T-cell (primary cell): ENCODE measurements at regions not wholly inside any gene's neighbourhood (a gene's known extent, or its start where the extent isn't known, plus 50 kb on each side); places are given as distances from the start of the nearest gene placed in this dataset.

Source experiments
- ATAC-seq, 4 experiments: fragments of 200-7000 bp in 3 of 4; fragments of 150-1000 bp in 1 of 4; cut with Tn5 transposase; replicated peaks in 1 of 4; 1 replicate in 3 of 4; 2 replicates in 1 of 4; pipeline ENCODE4 v1.10.0; 2021; ENCODE audit warnings: moderate library complexity in 3 of 4, mild to moderate bottlenecking in 2 of 4, moderate number of reproducible peaks in 1 of 4
- CTCF ChIA-PET, 2 donors: fragments of 300-600 bp; sonication (Branson Sonifier 250); formaldehyde crosslinking; loops; one replicate each; lab custom pipeline; 2022; ENCODE audit warnings: antibody characterized with exemption in 2 of 2; lab: Charles Lee
- POLR2A ChIA-PET, 2 donors: fragments of 300-600 bp; sonication (Branson Sonifier 250); formaldehyde crosslinking; loops; one replicate each; lab custom pipeline; 2022; ENCODE audit warnings: antibody characterized with exemption in 2 of 2; lab: Charles Lee
- DNase-seq, 35 experiments: peaks; one replicate each; pipeline versions ENCODE4 v3.0.0 to v3.0.0-alpha.2; 2013 to 2023
- H3K27ac ChIP-seq: one replicate; pipeline ENCODE4 v1.5.1; 2013; ENCODE audit warnings: low read length
- H3K27me3 ChIP-seq, 2 experiments: replicated peaks in 1 of 2; 1 replicate in 1 of 2; 2 replicates in 1 of 2; pipeline versions ENCODE4 v1.6.1 to v1.7.0; 2013; ENCODE audit warnings: low read length in 1 of 2, mixed read lengths in 1 of 2; ENCODE audit not compliant: control insufficient read depth in 2 of 2, insufficient read depth in 2 of 2; ENCODE audit errors: extremely low read depth in 1 of 2
- H3K36me3 ChIP-seq, 2 donors: 1 replicate in 1 of 2; 2 replicates in 1 of 2; pipeline versions ENCODE4 v1.6.1 to v1.7.0; 2013; ENCODE audit warnings: low read length in 1 of 2; ENCODE audit not compliant: control insufficient read depth in 2 of 2, insufficient read depth in 1 of 2; ENCODE audit errors: extremely low read depth in 1 of 2
- H3K4me1 ChIP-seq, 2 experiments: 1 replicate in 1 of 2; 2 replicates in 1 of 2; pipeline versions ENCODE4 v1.6.1 to v1.7.0; 2013; ENCODE audit warnings: low read length in 2 of 2, mixed read lengths in 1 of 2; ENCODE audit not compliant: insufficient read depth in 2 of 2, control insufficient read depth in 1 of 2; ENCODE audit errors: extremely low read depth in 1 of 2
- H3K4me3 ChIP-seq, 2 donors: 1 replicate in 1 of 2; 2 replicates in 1 of 2; pipeline versions ENCODE4 v1.5.1 to v1.7.0; 2013; ENCODE audit warnings: mild to moderate bottlenecking in 2 of 2, low read length in 1 of 2, moderate library complexity in 1 of 2; ENCODE audit not compliant: control insufficient read depth in 1 of 2; ENCODE audit errors: extremely low read depth in 1 of 2
- H3K9me3 ChIP-seq: 2 replicates; pipeline ENCODE4 v1.7.0; 2013
- H3K27ac Mint-ChIP-seq, 2 donors: one replicate each; pipeline ENCODE4 v1.8.0; 2020 to 2021; ENCODE audit warnings: mild to moderate bottlenecking in 2 of 2, mixed read lengths in 2 of 2
- H3K27me3 Mint-ChIP-seq, 2 donors: one replicate each; pipeline ENCODE4 v1.8.0; 2021 to 2022; ENCODE audit warnings: mixed read lengths in 2 of 2
- H3K36me3 Mint-ChIP-seq: one replicate; pipeline ENCODE4 v1.8.0; 2021; ENCODE audit warnings: mixed read lengths
- H3K4me1 Mint-ChIP-seq, 3 donors: one replicate each; pipeline ENCODE4 v1.8.0; 2020 to 2022; ENCODE audit warnings: mixed read lengths in 3 of 3, mild to moderate bottlenecking in 1 of 3
- H3K4me3 Mint-ChIP-seq, 3 donors: one replicate each; pipeline ENCODE4 v1.8.0; 2020 to 2022; ENCODE audit warnings: mild to moderate bottlenecking in 3 of 3, mixed read lengths in 3 of 3, moderate library complexity in 3 of 3
- H3K9me3 Mint-ChIP-seq, 3 donors: one replicate each; pipeline ENCODE4 v1.8.0; 2020 to 2022; ENCODE audit warnings: mixed read lengths in 3 of 3
- WGBS: methylation state at CpG from one replicate; pipeline ENCODE4 v1.1.5; 2013; ENCODE audit warnings: missing lambda C conversion rate; ENCODE audit not compliant: insufficient coverage; 5-methylcytosine and 5-hydroxymethylcytosine counted together

- Histone ChIP-seq H3K4me3 (no peak overlapping the region), H3K27me3 (no peaks in the 10 kb centered on the region), H3K9me3 (no peaks in the 10 kb centered on the region), H3K27ac (no peak overlapping the region), H3K36me3 (no peaks in the 10 kb centered on the region), H3K4me1 (no peaks in the 10 kb centered on the region)
- Mint-ChIP-seq H3K9me3 (peaks cover 0 to 5% (median 0%) of the 10 kb centered on the region in 3 donors), H3K36me3 (no peaks in the 10 kb centered on the region), H3K27ac (no peak overlapping the region), H3K4me3 (no peak overlapping the region), H3K27me3 (no peaks in the 10 kb centered on the region), H3K4me1 (no peaks in the 10 kb centered on the region)
- ChIA-PET CTCF (no interaction called here), POLR2A (no interaction called here)
- ATAC-seq = no peak
- no peak for DNase-seq
Observed at GRCh38 chr4:18513861-18514260, 492.3 kb upstream of the LCORL start.

GRCh38 chr4:18512718-18513117, 491.2 kb upstream of the LCORL start:
- ChIA-PET CTCF (no interaction called here), POLR2A (no interaction called here)
- H3K27ac Mint-ChIP-seq = no peak overlapping the region
- DNase-seq (no peak), ATAC-seq (no peak)
- H3K27me3 Mint-ChIP-seq = no peaks in the 10 kb centered on the region
- H3K9me3 Mint-ChIP-seq = peaks cover 0 to 5% (median 0%) of the 10 kb centered on the region in 3 donors
- H3K36me3 ChIP-seq = no peaks in the 10 kb centered on the region
- no peak overlapping the region for H3K4me3 ChIP-seq
- H3K36me3 Mint-ChIP-seq = no peaks in the 10 kb centered on the region
- no peaks in the 10 kb centered on the region for H3K9me3 ChIP-seq
- no peaks in the 10 kb centered on the region for H3K27me3 ChIP-seq
- no peaks in the 10 kb centered on the region for H3K4me1 Mint-ChIP-seq
- H3K4me1 ChIP-seq = no peaks in the 10 kb centered on the region
- H3K27ac ChIP-seq = no peak overlapping the region
- no peak overlapping the region for H3K4me3 Mint-ChIP-seq

- no peak overlapping the region for H3K4me3 Mint-ChIP-seq
- ChIA-PET CTCF (no interaction called here), POLR2A (no interaction called here)
- no peaks in the 10 kb centered on the region for H3K27me3 ChIP-seq
- H3K36me3 ChIP-seq = no peaks in the 10 kb centered on the region
- no peaks in the 10 kb centered on the region for H3K9me3 ChIP-seq
- peaks cover 0 to 5% (median 0%) of the 10 kb centered on the region in 3 donors for H3K9me3 Mint-ChIP-seq
- H3K27ac Mint-ChIP-seq = no peak overlapping the region
- DNase-seq (no peak), ATAC-seq (no peak)
- H3K4me1 ChIP-seq = no peaks in the 10 kb centered on the region
- no peaks in the 10 kb centered on the region for H3K4me1 Mint-ChIP-seq
- H3K4me3 ChIP-seq = no peak overlapping the region
- no peaks in the 10 kb centered on the region for H3K36me3 Mint-ChIP-seq
- no peaks in the 10 kb centered on the region for H3K27me3 Mint-ChIP-seq
- no peak overlapping the region for H3K27ac ChIP-seq
Observed at GRCh38 chr4:18511727-18512126, 490.2 kb upstream of the LCORL start.

DNA sequence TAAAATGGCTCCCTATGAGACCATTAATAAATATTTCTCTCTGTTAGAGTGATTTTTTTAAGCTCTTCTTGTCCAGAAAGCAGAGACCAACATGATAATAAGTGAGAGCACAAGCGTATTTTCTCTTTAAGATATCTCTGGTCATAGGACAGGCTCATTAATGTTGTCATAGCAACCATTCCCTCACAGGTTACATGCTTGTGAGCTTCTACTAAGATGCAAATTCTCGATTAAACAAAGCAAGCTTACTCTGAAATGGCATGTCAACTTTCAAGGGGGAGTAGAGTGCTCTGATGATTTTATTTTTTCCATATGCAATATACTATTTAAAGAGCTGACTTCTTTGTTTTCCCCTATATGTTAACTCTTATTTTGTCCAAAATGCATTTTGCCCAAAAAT, 487.2 kb upstream of the LCORL start:
- no peak overlapping the region for H3K4me3 ChIP-seq
- POLR2A ChIA-PET = no interaction called here
- no peaks in the 10 kb centered on the region for H3K27me3 ChIP-seq
- no peaks in the 10 kb centered on the region for H3K9me3 ChIP-seq
- no peak overlapping the region for H3K27ac ChIP-seq
- H3K4me1 Mint-ChIP-seq = no peaks in the 10 kb centered on the region
- H3K9me3 Mint-ChIP-seq = no peaks in the 10 kb centered on the region
- H3K36me3 Mint-ChIP-seq = no peaks in the 10 kb centered on the region
- DNase-seq (no peak), ATAC-seq (no peak)
- H3K27me3 Mint-ChIP-seq = peaks cover 0 to 4% of the 10 kb centered on the region in 2 donors
- no CpG with 5 or more reads among the region's 2 CpGs for WGBS
- no peak overlapping the region for H3K27ac Mint-ChIP-seq
- CTCF ChIA-PET = no interaction called here
- H3K36me3 ChIP-seq = no peaks in the 10 kb centered on the region
- no peak overlapping the region for H3K4me3 Mint-ChIP-seq
- no peaks in the 10 kb centered on the region for H3K4me1 ChIP-seq

- H3K4me1 Mint-ChIP-seq = no peaks in the 10 kb centered on the region
- no peaks in the 10 kb centered on the region for H3K4me1 ChIP-seq
- H3K4me3 Mint-ChIP-seq = no peak overlapping the region
- H3K36me3 Mint-ChIP-seq = no peaks in the 10 kb centered on the region
- no peak for ATAC-seq
- no peak for DNase-seq
- H3K4me3 ChIP-seq = no peak overlapping the region
- H3K9me3 Mint-ChIP-seq = peaks cover 16 to 20% (median 17%) of the 10 kb centered on the region in 3 donors
- H3K9me3 ChIP-seq = no peaks in the 10 kb centered on the region
- H3K27me3 ChIP-seq = no peaks in the 10 kb centered on the region
- POLR2A ChIA-PET = no interaction called here
- H3K27ac ChIP-seq = no peak overlapping the region
- CTCF ChIA-PET = no interaction called here
- H3K27me3 Mint-ChIP-seq = peaks cover 0 to 3% of the 10 kb centered on the region in 2 donors
- no peaks in the 10 kb centered on the region for H3K36me3 ChIP-seq
- H3K27ac Mint-ChIP-seq = no peak overlapping the region
Observed at GRCh38 chr4:18480928-18481327, 459.4 kb upstream of the LCORL start.

DNA sequence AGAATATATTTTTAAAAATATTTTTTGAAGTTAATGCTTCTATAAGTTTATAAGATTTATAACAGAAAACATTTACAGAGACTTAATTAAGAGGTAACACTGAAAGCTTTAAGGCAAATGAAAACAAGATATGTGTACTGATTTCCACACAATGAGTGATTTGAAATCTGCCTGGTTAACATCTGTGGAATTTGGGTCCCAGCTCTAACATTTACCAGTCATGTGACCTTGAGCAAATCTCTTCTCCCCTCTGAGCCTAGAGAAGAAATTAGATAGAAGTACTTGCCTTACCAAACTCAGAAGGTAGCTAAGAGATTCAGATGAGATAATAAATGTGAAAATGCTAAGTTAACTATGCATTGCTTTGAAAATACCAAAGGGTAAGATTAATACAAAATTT, 458.8 kb upstream of the LCORL start:
- no peak overlapping the region for H3K4me3 Mint-ChIP-seq
- no peaks in the 10 kb centered on the region for H3K36me3 Mint-ChIP-seq
- no peak overlapping the region for H3K4me3 ChIP-seq
- no peak overlapping the region for H3K27ac Mint-ChIP-seq
- no peaks in the 10 kb centered on the region for H3K9me3 ChIP-seq
- ChIA-PET POLR2A (no interaction called here), CTCF (interaction anchor here in 1 of 2 donors (0.6 kb wide), 1 partner anchor 312 kb away, joined by 4 read pairs; no protein-coding TSS in a partner anchor)
- H3K4me1 ChIP-seq = no peaks in the 10 kb centered on the region
- no peak for ATAC-seq
- H3K36me3 ChIP-seq = no peaks in the 10 kb centered on the region
- H3K9me3 Mint-ChIP-seq = peaks cover 16 to 18% (median 16%) of the 10 kb centered on the region in 3 donors
- no peaks in the 10 kb centered on the region for H3K4me1 Mint-ChIP-seq
- peaks cover 0 to 3% of the 10 kb centered on the region in 2 donors for H3K27me3 Mint-ChIP-seq
- H3K27me3 ChIP-seq = no peaks in the 10 kb centered on the region
- DNase-seq = no peak
- no peak overlapping the region for H3K27ac ChIP-seq

- H3K27me3 Mint-ChIP-seq = peaks cover 0 to 3% of the 10 kb centered on the region in 2 donors
- no peaks in the 10 kb centered on the region for H3K4me1 Mint-ChIP-seq
- no CpG with 5 or more reads among the region's 3 CpGs for WGBS
- H3K27ac Mint-ChIP-seq = no peak overlapping the region
- Histone ChIP-seq H3K36me3 (no peaks in the 10 kb centered on the region), H3K4me3 (no peak overlapping the region), H3K27ac (no peak overlapping the region), H3K9me3 (no peaks in the 10 kb centered on the region), H3K4me1 (no peaks in the 10 kb centered on the region), H3K27me3 (no peaks in the 10 kb centered on the region)
- H3K9me3 Mint-ChIP-seq = peaks cover 11 to 15% (median 12%) of the 10 kb centered on the region in 3 donors
- ChIA-PET POLR2A (no interaction called here), CTCF (interaction anchor here in 1 of 2 donors (0.6 kb wide), 1 partner anchor 311 kb away, joined by 4 read pairs; no protein-coding TSS in a partner anchor)
- DNase-seq (no peak), ATAC-seq (no peak)
- H3K4me3 Mint-ChIP-seq = no peak overlapping the region
- no peaks in the 10 kb centered on the region for H3K36me3 Mint-ChIP-seq
Observed at GRCh38 chr4:18479825-18480224, 458.3 kb upstream of the LCORL start.
